ENCODE measurements at regions not wholly inside any gene's neighbourhood (a gene's known extent, or its start where the extent isn't known, plus 50 kb on each side); places are given as distances from the start of the nearest gene placed in this dataset.

- no peak for TF ChIP-seq NR2C2 (CRISPR knock-in tag; IDR thresholded peaks at IDR 0.05)
- no peak for TF ChIP-seq CTCF (IDR thresholded peaks at IDR 0.05)
- no peak for TF ChIP-seq CREM (CRISPR knock-in tag; IDR thresholded peaks at IDR 0.05)
- TF ChIP-seq JUN (CRISPR knock-in tag; IDR thresholded peaks at IDR 0.05) = no peak
- no peak for TF ChIP-seq ZNF416 (CRISPR knock-in tag; IDR thresholded peaks at IDR 0.05)
Measured at GRCh38 chrY:13882829-13883228, 103.4 kb downstream of the VCY start.

Measured in WTC11 (cell line).